ENCODE measurements at regions not wholly inside any gene's neighbourhood (a gene's known extent, or its start where the extent isn't known, plus 50 kb on each side); places are given as distances from the start of the nearest gene placed in this dataset.

- Mint-ChIP-seq H3K27me3 (ENCODE audit: low read depth, poor library complexity) (peaks cover 3% of the 10 kb centered on the region), H3K4me1 (peaks cover 10% of the 10 kb centered on the region), H3K27ac (no peak overlapping the region), H3K36me3 (ENCODE audit: low read depth) (no peaks in the 10 kb centered on the region), H3K9me3 (no peaks in the 10 kb centered on the region), H3K4me3 (no peak overlapping the region)
- DNase-seq: no peak
- no peak for TF ChIP-seq CTCF (IDR thresholded peaks at IDR 0.05)
Observed at GRCh38 chr3:156614642-156615511, 59.5 kb upstream of the TIPARP start.

DNA sequence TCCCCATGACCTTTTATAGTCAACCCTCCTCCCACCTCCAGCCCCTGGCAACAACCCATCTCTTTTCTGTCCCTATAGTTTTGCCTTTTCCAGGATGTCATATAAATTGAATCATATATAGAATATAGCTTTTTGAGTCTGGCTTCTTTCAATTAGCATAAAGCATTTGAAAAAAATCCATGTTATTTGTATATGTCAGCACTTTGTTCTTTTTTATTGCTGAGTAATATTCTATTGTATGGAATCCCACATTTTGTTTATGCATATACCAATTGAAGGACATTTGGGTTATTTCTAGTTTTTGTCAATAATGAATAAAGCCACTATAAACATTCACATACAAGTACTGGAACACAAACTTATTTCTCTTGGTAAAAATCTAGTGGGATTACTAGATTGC is 58.0 kb upstream of the SSR3 start:
- Mint-ChIP-seq H3K36me3 (ENCODE audit: low read depth) (no peaks in the 10 kb centered on the region), H3K9me3 (no peaks in the 10 kb centered on the region), H3K27me3 (ENCODE audit: low read depth, poor library complexity) (peaks cover 5% of the 10 kb centered on the region), H3K4me3 (no peak overlapping the region), H3K4me1 (peaks cover 24% of the 10 kb centered on the region), H3K27ac (no peak overlapping the region)
- TF ChIP-seq CTCF (IDR thresholded peaks at IDR 0.05): no peak
- no peak for DNase-seq

GRCh38 chr3:156611870-156612494 is 57.1 kb upstream of the SSR3 start:
- peaks cover 5% of the 10 kb centered on the region for H3K27me3 Mint-ChIP-seq (ENCODE audit: low read depth, poor library complexity)
- no peaks in the 10 kb centered on the region for H3K36me3 Mint-ChIP-seq (ENCODE audit: low read depth)
- no peak for DNase-seq
- H3K27ac Mint-ChIP-seq: peak overlapping the region; percentile 86
- H3K4me1 Mint-ChIP-seq: peaks cover 25% of the 10 kb centered on the region
- no peaks in the 10 kb centered on the region for H3K9me3 Mint-ChIP-seq
- no peak overlapping the region for H3K4me3 Mint-ChIP-seq
- TF ChIP-seq CTCF (IDR thresholded peaks at IDR 0.05): no peak

DNA sequence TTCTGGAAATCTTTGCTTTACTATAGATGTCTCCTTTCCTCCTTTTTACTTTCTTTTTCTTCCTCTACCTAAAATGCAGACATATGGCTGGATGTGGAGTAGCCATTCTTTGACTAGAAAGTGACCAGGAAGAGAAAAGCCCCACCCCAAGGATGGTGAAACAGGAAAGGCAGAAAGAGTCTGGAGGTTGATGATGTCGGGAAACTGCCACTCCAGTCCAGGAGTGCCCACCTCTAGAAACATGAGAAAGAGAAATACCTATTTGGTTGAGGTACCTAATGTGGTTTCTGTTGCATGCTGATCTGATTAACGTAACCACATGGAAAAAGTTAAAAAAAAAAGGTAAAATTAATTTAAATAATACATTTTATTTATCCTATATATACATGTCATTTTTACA is 55.2 kb upstream of the SSR3 start:
- Mint-ChIP-seq H3K9me3 (no peaks in the 10 kb centered on the region), H3K36me3 (ENCODE audit: low read depth) (no peaks in the 10 kb centered on the region), H3K27ac (no peak overlapping the region), H3K27me3 (ENCODE audit: low read depth, poor library complexity) (peaks cover 5% of the 10 kb centered on the region), H3K4me3 (no peak overlapping the region), H3K4me1 (peaks cover 37% of the 10 kb centered on the region)
- no peak for TF ChIP-seq CTCF (IDR thresholded peaks at IDR 0.05)
- no peak for DNase-seq

- no peak for TF ChIP-seq CTCF (IDR thresholded peaks at IDR 0.05)
- H3K4me1 Mint-ChIP-seq: peaks cover 43% of the 10 kb centered on the region
- DNase-seq: no peak
- H3K27ac Mint-ChIP-seq: no peak overlapping the region
- H3K27me3 Mint-ChIP-seq (ENCODE audit: low read depth, poor library complexity): peaks cover 5% of the 10 kb centered on the region
- no peaks in the 10 kb centered on the region for H3K36me3 Mint-ChIP-seq (ENCODE audit: low read depth)
- no peak overlapping the region for H3K4me3 Mint-ChIP-seq
- H3K9me3 Mint-ChIP-seq: no peaks in the 10 kb centered on the region
Observed at GRCh38 chr3:156609546-156609945, 54.6 kb upstream of the SSR3 start.
